Neutrophil (primary cell): ENCODE measurements at regions not wholly inside any gene's neighbourhood (a gene's known extent, or its start where the extent isn't known, plus 50 kb on each side); places are given as distances from the start of the nearest gene placed in this dataset.
"Not testable (repeated sequence)": the region's sequence is repeated elsewhere in the genome, so short reads cannot be mapped to it uniquely, and the experiment has no call there.

Experiments
- H3K27ac ChIP-seq: fragments of 200-600 bp; sonication (generic); 2 replicates; pipeline ENCODE4 v1.5.1; 2016; ENCODE audit warnings: mild to moderate bottlenecking, moderate library complexity
- H3K27me3 ChIP-seq: fragments of 200-600 bp; sonication (generic); 2 replicates; pipeline ENCODE4 v1.6.0; 2016; ENCODE audit warnings: mild to moderate bottlenecking
- H3K36me3 ChIP-seq: fragments of 200-600 bp; sonication (generic); 2 replicates; pipeline ENCODE4 v1.5.1; 2017
- H3K4me1 ChIP-seq, 2 experiments: fragments of 200-600 bp in 1 of 2; sonication (generic) in 1 of 2; 1 replicate in 1 of 2; 2 replicates in 1 of 2; pipeline versions ENCODE4 v1.5.1 to v1.6.1; 2013 to 2016; ENCODE audit warnings: low read depth in 1 of 2, low read length in 1 of 2, mild to moderate bottlenecking in 1 of 2, moderate library complexity in 1 of 2; ENCODE audit not compliant: control insufficient read depth in 1 of 2, insufficient read depth in 1 of 2
- H3K4me3 ChIP-seq, 2 experiments: fragments of 200-600 bp in 1 of 2; sonication (generic) in 1 of 2; 1 replicate in 1 of 2; 2 replicates in 1 of 2; pipeline ENCODE4 v1.5.1; 2013 to 2016; ENCODE audit warnings: low read depth in 1 of 2, low read length in 1 of 2, mild to moderate bottlenecking in 1 of 2, moderate library complexity in 1 of 2
- H3K9me3 ChIP-seq: fragments of 200-600 bp; sonication (generic); 2 replicates; pipeline ENCODE4 v1.5.1; 2016
- TF ChIP-seq, protein P1 (sequence below): fragments of 200-600 bp; sonication (generic); IDR thresholded peaks from 2 replicates; pipeline ENCODE4 v1.5.1; 2016; ENCODE audit warnings: antibody characterized with exemption

DNA sequence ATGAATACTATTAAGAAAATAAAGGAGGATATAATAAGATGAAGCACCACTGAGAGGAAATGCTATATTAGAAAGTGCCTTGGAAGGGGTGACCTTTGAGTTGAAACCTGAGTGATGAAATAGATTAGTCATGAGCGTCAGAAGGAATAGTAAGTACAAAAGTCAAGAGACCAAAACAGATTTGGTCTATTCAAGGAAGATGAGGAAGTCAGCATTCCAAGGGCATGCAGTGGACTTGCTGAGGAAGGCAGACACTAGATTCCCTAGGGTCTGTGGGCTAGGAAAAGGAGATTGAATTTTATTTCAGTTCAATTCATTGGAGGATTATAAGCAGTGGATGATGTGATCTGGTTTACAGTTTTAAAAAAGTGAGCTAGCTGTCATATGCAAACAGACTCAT is 73.0 kb upstream of the WDFY3 start:
- Histone ChIP-seq H3K4me1 (no peaks in the 10 kb centered on the region), H3K4me3 (no peak overlapping the region), H3K36me3 (no peaks in the 10 kb centered on the region), H3K27ac (no peak overlapping the region), H3K27me3 (peaks cover 5% of the 10 kb centered on the region), H3K9me3 (peaks cover 4% of the 10 kb centered on the region)
- TF ChIP-seq, protein P1, sequence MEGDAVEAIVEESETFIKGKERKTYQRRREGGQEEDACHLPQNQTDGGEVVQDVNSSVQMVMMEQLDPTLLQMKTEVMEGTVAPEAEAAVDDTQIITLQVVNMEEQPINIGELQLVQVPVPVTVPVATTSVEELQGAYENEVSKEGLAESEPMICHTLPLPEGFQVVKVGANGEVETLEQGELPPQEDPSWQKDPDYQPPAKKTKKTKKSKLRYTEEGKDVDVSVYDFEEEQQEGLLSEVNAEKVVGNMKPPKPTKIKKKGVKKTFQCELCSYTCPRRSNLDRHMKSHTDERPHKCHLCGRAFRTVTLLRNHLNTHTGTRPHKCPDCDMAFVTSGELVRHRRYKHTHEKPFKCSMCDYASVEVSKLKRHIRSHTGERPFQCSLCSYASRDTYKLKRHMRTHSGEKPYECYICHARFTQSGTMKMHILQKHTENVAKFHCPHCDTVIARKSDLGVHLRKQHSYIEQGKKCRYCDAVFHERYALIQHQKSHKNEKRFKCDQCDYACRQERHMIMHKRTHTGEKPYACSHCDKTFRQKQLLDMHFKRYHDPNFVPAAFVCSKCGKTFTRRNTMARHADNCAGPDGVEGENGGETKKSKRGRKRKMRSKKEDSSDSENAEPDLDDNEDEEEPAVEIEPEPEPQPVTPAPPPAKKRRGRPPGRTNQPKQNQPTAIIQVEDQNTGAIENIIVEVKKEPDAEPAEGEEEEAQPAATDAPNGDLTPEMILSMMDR = no peak

GRCh38 chr4:85043812-85044496 is 77.5 kb upstream of the WDFY3 start:
- H3K36me3 ChIP-seq, H3K9me3 ChIP-seq, H3K4me1 ChIP-seq, H3K4me3 ChIP-seq, H3K27me3 ChIP-seq, H3K27ac ChIP-seq: not testable (repeated sequence)

DNA sequence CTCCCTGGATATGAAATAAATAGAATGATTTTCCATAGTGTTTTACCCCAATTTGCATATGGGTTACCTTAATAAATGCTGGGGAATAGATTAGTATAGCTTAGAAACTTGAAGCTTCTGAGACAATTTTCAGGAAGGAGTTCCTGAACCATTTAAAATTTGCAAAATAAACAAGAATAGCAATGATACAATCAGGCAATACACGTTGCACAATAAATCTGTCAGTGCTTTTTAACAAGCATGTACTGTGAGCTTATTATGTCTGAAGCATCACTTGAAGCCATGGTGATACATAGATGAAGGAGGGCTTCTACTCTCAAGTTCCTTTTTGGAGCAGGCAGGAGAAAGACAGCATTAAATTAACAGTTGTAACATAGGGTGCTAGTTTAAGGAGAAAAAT is 84.2 kb upstream of the WDFY3 start:
- H3K36me3 ChIP-seq = no peaks in the 10 kb centered on the region
- no peaks in the 10 kb centered on the region for H3K4me1 ChIP-seq
- H3K27me3 ChIP-seq = no peaks in the 10 kb centered on the region
- H3K4me3 ChIP-seq = no peak overlapping the region
- no peaks in the 10 kb centered on the region for H3K9me3 ChIP-seq
- H3K27ac ChIP-seq = no peak overlapping the region
- TF ChIP-seq, protein P1 = no peak

GRCh38 chr4:85051526-85051925 is 85.0 kb upstream of the WDFY3 start:
- Histone ChIP-seq H3K27me3 (no peaks in the 10 kb centered on the region), H3K4me1 (no peaks in the 10 kb centered on the region), H3K9me3 (no peaks in the 10 kb centered on the region), H3K36me3 (no peaks in the 10 kb centered on the region), H3K27ac (no peak overlapping the region), H3K4me3 (no peak overlapping the region)
- TF ChIP-seq, protein P1 = no peak

- not testable (repeated sequence) for H3K27ac ChIP-seq, H3K4me3 ChIP-seq, H3K36me3 ChIP-seq, H3K4me1 ChIP-seq, H3K27me3 ChIP-seq, H3K9me3 ChIP-seq
Measured at GRCh38 chr4:85054925-85055324, 88.4 kb upstream of the WDFY3 start.

DNA sequence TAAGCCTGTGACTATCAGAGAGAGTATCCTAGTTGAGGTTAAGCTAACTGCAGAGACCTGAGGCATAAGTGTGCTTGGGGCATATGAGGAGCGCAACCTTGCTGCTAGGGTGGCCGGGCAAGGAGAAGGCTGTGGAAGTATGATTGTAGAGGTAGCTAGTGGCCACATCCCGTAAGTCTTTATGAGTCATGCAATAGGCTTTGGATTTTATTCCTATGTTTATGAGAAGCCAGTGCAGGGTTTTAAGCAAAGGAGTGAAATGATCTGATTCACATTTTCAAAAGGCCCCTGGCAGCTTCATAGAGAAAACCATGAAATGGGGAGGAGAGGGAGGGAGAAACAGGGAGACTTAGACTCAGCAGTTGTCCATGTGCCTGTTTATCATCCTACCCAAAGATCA is 92.1 kb upstream of the WDFY3 start:
- no peaks in the 10 kb centered on the region for H3K36me3 ChIP-seq
- no peaks in the 10 kb centered on the region for H3K4me1 ChIP-seq
- H3K27me3 ChIP-seq = no peaks in the 10 kb centered on the region
- H3K27ac ChIP-seq = no peak overlapping the region
- no peaks in the 10 kb centered on the region for H3K9me3 ChIP-seq
- TF ChIP-seq, protein P1 = no peak
- no peak overlapping the region for H3K4me3 ChIP-seq

DNA sequence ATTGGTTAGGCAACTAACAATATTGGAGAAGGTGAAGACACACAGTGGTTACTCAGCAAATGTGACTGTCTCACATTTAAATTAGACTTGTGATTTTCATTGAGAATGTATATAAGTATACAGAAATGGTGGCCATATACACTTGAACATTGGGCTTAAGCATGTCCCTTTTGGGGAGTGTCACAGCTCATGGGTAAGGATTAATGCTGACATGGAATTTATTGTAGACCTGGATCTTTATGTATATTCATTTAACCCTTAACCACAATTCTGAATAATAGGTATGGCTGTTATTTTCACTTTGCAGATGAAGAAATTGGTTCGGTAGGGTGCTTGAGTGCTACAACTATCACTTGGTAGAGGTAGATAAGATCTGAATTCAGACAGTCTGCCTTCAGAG is 95.5 kb upstream of the WDFY3 start:
- Histone ChIP-seq H3K27ac (no peak overlapping the region), H3K9me3 (no peaks in the 10 kb centered on the region), H3K36me3 (no peaks in the 10 kb centered on the region), H3K4me1 (no peaks in the 10 kb centered on the region), H3K27me3 (peaks cover 4% of the 10 kb centered on the region), H3K4me3 (no peak overlapping the region)
- TF ChIP-seq, protein P1 = no peak
